Skin epidermis (tissue), 12 donors: ENCODE measurements at regions not wholly inside any gene's neighbourhood (a gene's known extent, or its start where the extent isn't known, plus 50 kb on each side); places are given as distances from the start of the nearest gene placed in this dataset.

Experiments
- H3K27ac ChIP-seq, 21 experiments: fragments of 200-600 bp; sonication (generic) in 11 of 21; one replicate each; pipeline ENCODE4 v1.5.0; 2020; ENCODE audit warnings: mild to moderate bottlenecking in 3 of 21, inconsistent platforms in 2 of 21, moderate library complexity in 2 of 21
- H3K4me3 ChIP-seq, 7 experiments: fragments of 200-600 bp; sonication (generic) in 2 of 7; one replicate each; pipeline ENCODE4 v1.5.0; 2020; ENCODE audit warnings: inconsistent platforms in 2 of 7, mild to moderate bottlenecking in 2 of 7, moderate library complexity in 1 of 7

- Histone ChIP-seq H3K27ac (peak overlapping the region in 6 of 21 experiments; percentile 10 to 72 (median 40)), H3K4me3 (no peak overlapping the region)
These were observed 168.6 kb downstream of the TRIM33 start for GRCh38 chr1:114342376-114342775.

GRCh38 chr1:114341856-114342255 lies 169.1 kb downstream of the TRIM33 start:
- H3K4me3 ChIP-seq: no peak overlapping the region
- H3K27ac ChIP-seq: peak overlapping the region in 6 of 21 experiments; percentile 43 to 75 (median 61)

- H3K27ac ChIP-seq: peak overlapping the region in 6 of 21 experiments; percentile 22 to 72 (median 57)
- H3K4me3 ChIP-seq: no peak overlapping the region
These were observed 169.7 kb downstream of the TRIM33 start for GRCh38 chr1:114341299-114341698.

GRCh38 chr1:114340892-114341291 lies 170.1 kb downstream of the TRIM33 start:
- Histone ChIP-seq H3K27ac (peak overlapping the region in 5 of 21 experiments; percentile 22 to 68 (median 59)), H3K4me3 (no peak overlapping the region)

GRCh38 chr1:114339379-114339778 lies 171.6 kb downstream of the TRIM33 start:
- H3K4me3 ChIP-seq: no peak overlapping the region

GRCh38 chr1:114338191-114338890 lies 172.7 kb downstream of the TRIM33 start:
- H3K4me3 ChIP-seq: no peak overlapping the region
- H3K27ac ChIP-seq: no peak overlapping the region

More at GRCh38 chr1:114339379-114339778, 171.6 kb downstream of the TRIM33 start:
- H3K27ac ChIP-seq: no peak overlapping the region

GRCh38 chr1:114337417-114337816 lies 173.6 kb downstream of the TRIM33 start:
- Histone ChIP-seq H3K4me3 (no peak overlapping the region), H3K27ac (no peak overlapping the region)

GRCh38 chr1:114336360-114336759 lies 174.6 kb downstream of the TRIM33 start:
- Histone ChIP-seq H3K4me3 (no peak overlapping the region), H3K27ac (no peak overlapping the region)

- Histone ChIP-seq H3K27ac (no peak overlapping the region), H3K4me3 (no peak overlapping the region)
These were observed 175.7 kb downstream of the TRIM33 start for GRCh38 chr1:114335273-114335672.

- no peak overlapping the region for H3K4me3 ChIP-seq
- peak overlapping the region in 2 of 21 experiments; percentile 16 to 48 for H3K27ac ChIP-seq
These were observed 176.7 kb downstream of the TRIM33 start for GRCh38 chr1:114334297-114334696.

- Histone ChIP-seq H3K4me3 (no peak overlapping the region), H3K27ac (peak overlapping the region in 1 of 21 experiments; percentile 48)
These were observed 177.3 kb downstream of the TRIM33 start for GRCh38 chr1:114333690-114334089.

GRCh38 chr1:114331936-114332335 lies 178.3 kb upstream of the SYT6 start:
- H3K4me3 ChIP-seq: no peak overlapping the region
- H3K27ac ChIP-seq: peak overlapping the region in 1 of 21 experiments; percentile 18

GRCh38 chr1:114330451-114330983 lies 176.8 kb upstream of the SYT6 start:
- Histone ChIP-seq H3K27ac (peak overlapping the region in 1 of 21 experiments; percentile 10), H3K4me3 (no peak overlapping the region)

- Histone ChIP-seq H3K27ac (no peak overlapping the region), H3K4me3 (no peak overlapping the region)
These were observed 174.8 kb upstream of the SYT6 start for GRCh38 chr1:114328361-114328904.

GRCh38 chr1:114324662-114324965 lies 170.9 kb upstream of the SYT6 start:
- no peak overlapping the region for H3K27ac ChIP-seq
- no peak overlapping the region for H3K4me3 ChIP-seq

- Histone ChIP-seq H3K27ac (no peak overlapping the region), H3K4me3 (no peak overlapping the region)
These were observed 170.4 kb upstream of the SYT6 start for GRCh38 chr1:114323959-114324661.

- Histone ChIP-seq H3K4me3 (no peak overlapping the region), H3K27ac (no peak overlapping the region)
These were observed 169.1 kb upstream of the SYT6 start for GRCh38 chr1:114322734-114323133.

- no peak overlapping the region for H3K27ac ChIP-seq
- H3K4me3 ChIP-seq: no peak overlapping the region
These were observed 168.5 kb upstream of the SYT6 start for GRCh38 chr1:114322207-114322606.

- H3K27ac ChIP-seq: peak overlapping the region in 1 of 21 experiments; percentile 39
These were observed 166.9 kb upstream of the SYT6 start for GRCh38 chr1:114320586-114320985.

GRCh38 chr1:114319418-114319817 lies 165.7 kb upstream of the SYT6 start:
- H3K27ac ChIP-seq: peak overlapping the region in 3 of 21 experiments; percentile 39 to 69 (median 50)
- H3K4me3 ChIP-seq: no peak overlapping the region

More at GRCh38 chr1:114320586-114320985, 166.9 kb upstream of the SYT6 start:
- H3K4me3 ChIP-seq: no peak overlapping the region

- Histone ChIP-seq H3K4me3 (no peak overlapping the region), H3K27ac (no peak overlapping the region)
These were observed 165.3 kb upstream of the SYT6 start for GRCh38 chr1:114318961-114319360.
